ENCODE measurements at regions not wholly inside any gene's neighbourhood (a gene's known extent, or its start where the extent isn't known, plus 50 kb on each side); places are given as distances from the start of the nearest gene placed in this dataset.
A peak's percentile ranks its signal among the peaks of the same experiment; 100 is the strongest.
"Not testable (repeated sequence)": the region's sequence is repeated elsewhere in the genome, so short reads cannot be mapped to it uniquely, and the experiment has no call there.

DNA sequence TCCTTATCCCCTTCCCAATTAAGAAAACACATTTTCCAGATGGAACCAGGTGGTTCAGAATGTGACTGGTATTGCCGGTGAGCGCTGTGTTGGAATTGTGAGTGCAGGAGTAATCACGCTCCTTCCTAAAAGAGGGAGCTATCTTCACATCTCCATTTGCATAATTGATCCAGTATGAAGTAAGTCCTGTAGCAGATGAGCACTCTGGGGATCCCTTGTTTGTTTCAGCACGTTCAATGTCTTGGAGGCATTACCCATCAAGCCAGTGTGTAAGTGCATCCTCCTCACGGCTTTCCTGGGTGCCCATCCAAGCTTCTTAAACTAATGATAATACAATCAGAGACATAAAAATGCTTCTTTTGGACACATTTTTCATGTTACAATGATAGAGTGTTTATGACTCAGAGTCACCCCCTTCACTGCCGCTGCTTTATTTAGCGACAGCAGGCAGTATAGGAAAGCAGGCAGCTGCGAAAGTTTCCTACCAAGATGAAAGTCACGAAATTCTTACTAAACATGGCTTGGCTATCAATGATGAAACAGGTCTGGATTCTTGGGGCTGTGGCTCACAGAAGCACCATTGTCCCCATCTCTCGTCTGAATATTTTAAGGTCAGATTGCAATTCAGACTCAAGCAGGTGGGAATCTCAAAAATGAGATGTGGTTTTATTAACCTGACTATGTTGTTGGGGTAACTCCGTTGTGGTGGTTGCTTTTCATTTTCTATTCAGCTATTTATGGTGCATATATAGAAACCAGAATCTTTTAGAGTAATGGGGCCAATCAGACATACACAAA is 346.3 kb upstream of the MDFIC2 start:
- no peak for DNase-seq (ENCODE audit: low read depth in 3 of 3, low spot score in 2 of 3)

DNA sequence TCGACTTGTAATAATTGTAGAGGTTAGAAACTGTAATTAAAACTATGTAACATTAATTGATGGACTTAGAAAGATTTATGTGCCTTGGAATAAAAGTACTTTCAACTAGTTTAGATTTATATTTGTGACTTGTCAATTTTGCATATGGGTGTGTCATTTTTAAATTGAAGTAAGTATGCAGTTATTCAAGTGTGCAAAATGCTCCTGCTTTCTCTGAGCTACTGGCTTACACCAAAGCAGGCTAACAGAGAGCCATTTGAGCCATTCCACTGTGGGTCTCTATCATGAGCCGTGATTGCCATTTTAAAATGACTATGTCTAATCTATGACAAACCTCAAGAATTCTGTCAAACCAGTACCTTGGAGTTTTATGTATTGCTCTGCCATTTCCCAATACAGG is 345.0 kb upstream of the MDFIC2 start:
- no peak for DNase-seq (ENCODE audit: low read depth in 3 of 3, low spot score in 2 of 3)

DNA sequence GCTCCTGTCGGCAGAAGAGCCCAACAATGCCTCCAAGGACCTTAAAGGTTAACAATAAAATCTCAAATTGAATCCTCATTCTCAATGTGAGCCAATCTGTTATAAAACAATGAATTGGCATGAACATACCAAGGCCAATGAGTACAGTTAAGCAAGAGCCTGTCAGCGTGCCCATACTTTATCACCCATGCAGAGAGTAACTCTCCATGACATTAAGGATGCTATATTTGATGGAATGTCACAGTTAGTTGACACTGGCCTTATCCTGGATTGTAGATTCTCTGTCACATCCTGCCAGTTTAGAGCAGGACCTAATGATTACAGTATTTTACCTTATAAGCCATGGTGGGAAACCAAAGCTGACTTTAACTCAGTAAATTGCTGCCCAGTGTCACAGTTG is 335.4 kb upstream of the MDFIC2 start:
- no peak for DNase-seq (ENCODE audit: low read depth in 3 of 3, low spot score in 2 of 3)

DNA sequence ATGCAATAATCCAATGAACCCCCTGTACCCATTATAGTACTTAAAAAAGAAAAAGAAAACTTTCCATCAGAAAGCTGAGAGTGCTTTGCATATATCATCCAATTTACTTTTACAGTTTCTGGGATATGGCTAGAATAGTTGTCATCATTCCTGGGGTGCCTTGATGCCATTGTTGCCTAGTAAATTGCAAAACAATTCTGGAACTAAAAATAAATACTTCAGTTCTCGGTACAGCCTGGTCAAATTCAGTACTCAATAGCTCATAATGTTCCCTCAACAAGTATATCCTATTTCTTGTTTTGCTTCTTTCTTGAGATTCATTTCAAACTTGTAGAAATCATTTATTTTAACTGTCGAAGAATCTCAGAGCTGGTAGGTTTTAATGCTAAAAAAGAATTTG is 334.7 kb upstream of the MDFIC2 start:
- no peak for DNase-seq (ENCODE audit: low read depth in 3 of 3, low spot score in 2 of 3)

DNA sequence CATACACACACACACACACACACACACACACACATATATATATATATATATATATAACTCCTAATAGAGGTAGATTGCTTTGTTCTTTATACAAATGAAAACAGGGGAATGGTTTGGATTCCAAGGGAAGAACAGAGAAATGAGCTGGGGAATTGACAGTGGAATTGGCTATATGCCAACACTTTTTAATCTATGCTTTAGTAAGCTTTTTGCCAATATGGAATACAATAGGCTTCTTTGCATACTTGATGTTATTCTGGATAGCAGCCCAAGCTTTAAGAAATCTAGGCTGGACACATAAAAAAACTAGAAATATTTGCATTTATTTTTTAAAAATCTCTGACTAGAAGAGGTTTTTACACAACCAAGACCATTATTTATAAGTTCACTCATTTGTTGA is 334.2 kb upstream of the MDFIC2 start:
- DNase-seq (ENCODE audit: low read depth in 3 of 3, low spot score in 2 of 3): no peak

DNA sequence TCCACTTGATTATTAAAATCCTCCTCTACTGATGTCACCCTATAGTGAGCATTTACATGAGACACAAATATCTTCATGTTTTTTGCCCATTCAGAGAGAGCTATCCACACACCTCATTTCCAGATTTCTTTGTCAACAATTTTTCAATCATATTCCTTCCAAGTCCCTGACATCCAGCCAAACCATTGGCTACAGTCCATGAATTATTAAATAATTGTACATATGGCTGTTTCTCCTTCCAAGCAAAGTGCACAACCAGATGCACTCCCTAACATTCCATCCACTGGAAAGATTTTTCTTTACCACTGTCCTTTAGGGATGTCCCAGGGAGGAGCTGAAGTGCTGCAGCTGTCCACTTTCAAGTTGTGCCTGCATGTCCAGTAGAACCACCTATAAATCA is 328.0 kb upstream of the MDFIC2 start:
- no peak for DNase-seq (ENCODE audit: low read depth in 3 of 3, low spot score in 2 of 3)

DNA sequence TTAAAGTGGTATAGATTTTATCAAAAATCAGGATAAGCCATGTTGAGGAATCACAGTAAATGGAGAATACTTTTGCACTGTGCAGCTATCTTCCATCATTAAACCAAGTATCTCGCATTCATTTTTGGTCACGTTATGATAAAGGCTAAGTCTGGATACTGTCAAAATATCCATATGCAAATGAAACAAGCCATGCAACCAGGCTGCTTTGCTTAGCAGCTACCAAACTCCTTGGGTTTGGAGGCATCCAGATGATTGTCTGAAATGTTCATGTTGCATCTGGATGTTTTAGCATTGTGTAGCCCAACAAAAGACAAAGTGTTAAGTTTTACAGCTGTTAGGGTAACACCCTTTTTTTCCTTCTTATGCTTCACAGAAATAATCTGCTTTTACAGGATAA is 322.9 kb upstream of the MDFIC2 start:
- DNase-seq (ENCODE audit: low read depth in 3 of 3, low spot score in 2 of 3): no peak

DNA sequence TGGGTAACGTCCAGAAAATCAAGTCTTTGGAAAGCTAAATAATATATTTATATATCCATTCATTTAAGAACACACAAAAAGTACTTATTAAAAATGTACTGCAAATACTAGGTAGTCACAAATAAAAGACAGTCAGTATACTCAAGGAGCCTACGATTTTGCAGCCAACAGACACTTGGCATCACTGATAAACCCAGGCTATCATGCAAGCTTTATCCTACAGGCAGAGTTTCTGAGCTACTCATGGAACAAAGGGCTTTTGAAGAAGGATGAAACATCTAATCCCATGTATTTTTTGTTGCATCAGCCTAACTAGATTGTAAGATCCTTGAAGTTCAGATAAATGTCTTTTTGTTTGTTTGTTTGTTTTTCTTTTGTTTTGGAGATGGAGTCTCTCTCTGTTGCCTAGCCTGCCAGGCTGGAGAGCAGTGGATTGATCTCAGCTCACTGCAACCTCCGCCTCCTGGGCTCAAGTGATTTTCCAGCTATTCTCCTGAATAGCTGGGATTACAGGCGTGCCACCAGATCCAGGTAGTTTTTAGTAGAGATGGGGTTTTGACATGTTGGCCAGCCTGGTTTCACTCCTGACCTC is 319.4 kb upstream of the MDFIC2 start:
- no peak for DNase-seq (ENCODE audit: low read depth in 3 of 3, low spot score in 2 of 3)

DNA sequence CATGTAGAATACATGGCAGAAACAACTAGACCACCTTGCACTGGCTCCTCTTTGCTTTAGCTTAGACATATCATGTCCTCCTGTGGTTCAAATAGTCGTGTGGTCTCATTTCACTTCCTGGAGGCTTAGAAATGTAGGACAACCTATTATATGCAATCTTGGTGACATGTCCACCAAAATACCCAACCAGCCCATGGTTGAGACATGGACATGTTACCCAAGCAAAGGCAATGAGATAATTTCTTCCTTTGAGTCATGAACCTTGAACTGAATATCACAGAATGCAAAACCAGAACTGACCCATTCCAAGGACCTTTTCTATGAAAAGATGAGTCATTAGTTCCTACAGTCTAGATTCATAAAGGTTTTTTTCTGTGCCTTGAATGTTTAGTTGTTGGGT is 309.0 kb upstream of the MDFIC2 start:
- no peak for DNase-seq (ENCODE audit: low read depth in 3 of 3, low spot score in 2 of 3)

DNA sequence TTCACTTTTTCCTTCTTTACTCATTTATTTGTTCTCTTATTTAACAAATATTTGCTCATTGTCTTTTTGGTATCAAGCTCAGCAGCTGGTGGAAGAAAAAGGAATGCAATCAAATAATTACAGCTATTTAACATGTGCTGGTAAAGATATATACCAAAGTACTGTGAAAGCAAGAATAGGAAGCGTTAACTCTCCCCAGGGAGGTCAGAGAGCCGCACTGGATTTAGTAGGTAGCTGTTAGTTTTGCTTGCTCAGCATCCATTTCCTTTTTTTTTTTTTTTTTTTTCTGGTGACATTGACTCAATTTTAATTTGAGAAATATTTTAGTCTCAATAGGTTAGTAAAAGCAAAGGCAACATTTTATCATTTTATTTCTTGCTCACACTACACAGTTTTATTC is 308.5 kb upstream of the MDFIC2 start:
- no peak for DNase-seq (ENCODE audit: low read depth in 3 of 3, low spot score in 2 of 3)

DNA sequence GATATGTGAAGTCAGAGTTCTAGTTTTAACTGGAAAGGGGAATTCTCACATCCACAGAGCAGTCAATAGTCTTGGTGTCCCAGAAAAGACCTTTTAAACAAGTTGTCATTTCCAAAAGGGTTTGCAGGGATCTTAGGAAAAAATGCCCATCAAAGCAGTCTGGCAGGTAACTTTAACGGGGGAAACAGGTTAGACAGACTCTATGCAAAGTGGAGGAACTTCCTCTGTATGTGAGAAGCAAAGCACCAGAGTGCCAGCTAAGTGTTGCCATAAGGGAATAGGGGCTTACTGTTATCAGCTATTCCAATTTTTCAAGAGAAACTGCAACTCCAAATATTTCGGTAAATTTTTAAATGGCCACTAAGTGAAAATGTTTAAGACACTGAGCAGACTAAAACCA is 307.9 kb upstream of the MDFIC2 start:
- no peak for DNase-seq (ENCODE audit: low read depth in 3 of 3, low spot score in 2 of 3)

DNA sequence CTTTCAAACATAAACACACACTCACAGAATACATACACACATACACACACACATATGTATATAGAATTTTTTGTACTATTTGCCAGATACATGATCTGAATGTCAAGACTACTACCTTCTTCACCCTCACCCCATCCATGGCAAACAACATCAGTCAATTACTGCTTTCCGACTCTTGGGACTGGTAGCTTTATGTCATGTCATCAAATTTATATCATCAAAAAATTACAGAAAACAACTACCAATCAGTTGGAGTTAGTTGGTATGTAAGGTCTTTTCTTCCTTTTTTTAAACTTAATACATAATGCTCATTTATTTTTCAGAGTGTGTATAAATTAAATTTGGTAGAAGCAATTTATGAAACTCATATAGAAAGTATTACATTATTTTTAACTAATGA is 305.7 kb upstream of the MDFIC2 start:
- no peak for DNase-seq (ENCODE audit: low read depth in 3 of 3, low spot score in 2 of 3)

DNA sequence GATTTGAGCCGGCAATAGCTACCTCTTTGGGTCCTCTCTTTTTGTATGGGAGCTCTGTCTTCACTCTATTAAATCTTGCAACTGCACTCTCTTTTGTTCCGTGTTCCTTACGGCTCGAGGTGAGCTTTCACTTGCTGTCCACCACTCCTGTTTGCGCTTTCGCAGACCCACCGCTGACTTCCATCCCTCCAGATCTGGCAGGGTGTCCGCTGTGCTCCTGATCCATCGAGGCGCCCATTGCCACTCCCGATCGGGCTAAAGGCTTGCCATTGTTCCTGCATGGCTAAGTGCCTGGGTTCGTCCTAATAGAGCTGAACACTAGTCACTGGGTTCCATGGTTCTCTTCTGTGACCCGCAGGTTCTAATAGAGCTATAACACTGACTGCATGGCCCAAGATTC is 304.9 kb upstream of the MDFIC2 start:
- not testable (repeated sequence) for DNase-seq (ENCODE audit: low read depth in 3 of 3, low spot score in 2 of 3)

DNA sequence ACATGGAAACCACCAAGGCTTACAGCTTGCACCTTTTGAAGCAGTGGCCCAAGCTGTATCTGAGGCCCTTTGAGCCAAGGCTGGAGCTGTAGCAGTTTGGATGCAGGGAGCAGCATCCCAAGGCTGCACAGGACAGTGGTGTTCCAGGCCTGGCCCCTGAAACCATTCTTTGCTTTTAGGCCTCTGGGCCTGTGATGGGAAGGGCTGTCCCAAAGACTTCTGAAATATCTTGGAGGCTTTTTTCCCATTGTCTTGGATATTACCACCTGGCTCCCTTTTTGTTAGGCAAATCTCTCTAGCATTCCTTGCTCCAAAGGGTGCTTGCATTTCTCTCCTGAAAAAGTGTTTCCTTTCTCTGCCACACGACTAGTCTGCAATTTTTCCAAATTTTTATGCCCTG is 302.8 kb upstream of the MDFIC2 start:
- no peak for DNase-seq (ENCODE audit: low read depth in 3 of 3, low spot score in 2 of 3)

DNA sequence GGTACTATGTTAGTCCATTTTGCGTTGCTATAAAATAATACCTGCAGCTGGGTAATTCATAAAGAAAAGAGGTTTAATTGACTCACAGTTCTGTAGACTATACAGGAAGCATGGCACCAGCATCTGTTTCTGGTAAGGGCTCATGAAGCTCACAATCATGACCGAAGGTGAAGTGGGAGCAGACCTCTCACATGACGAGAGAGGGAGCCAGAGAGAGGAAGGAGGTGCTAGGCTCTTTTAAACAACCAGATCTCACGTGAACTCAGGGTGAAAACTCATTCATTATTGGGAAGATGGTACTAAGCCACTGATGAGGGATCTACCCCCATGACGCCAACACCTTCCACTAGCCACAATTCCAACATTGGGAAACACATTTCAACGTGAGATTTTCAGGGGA is 301.7 kb upstream of the MDFIC2 start:
- no peak for DNase-seq (ENCODE audit: low read depth in 3 of 3, low spot score in 2 of 3)

DNA sequence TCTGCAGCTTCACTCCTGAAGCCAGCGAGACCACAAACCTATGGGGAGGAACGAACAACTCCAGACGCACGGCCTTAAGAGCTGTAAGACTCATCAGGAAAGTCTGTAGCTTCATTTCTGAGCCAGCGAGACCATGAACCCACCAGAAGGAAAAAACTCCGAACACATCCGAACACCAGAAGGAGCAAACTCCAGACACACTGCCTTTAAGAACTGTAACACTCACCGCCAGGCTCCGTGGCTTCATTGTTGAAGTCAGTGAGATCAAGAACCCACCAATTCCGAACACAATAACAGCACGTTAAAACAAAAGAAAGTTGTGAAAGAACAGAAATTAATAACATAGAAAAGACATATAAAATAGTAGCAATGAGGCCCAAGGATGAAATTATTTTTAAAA is 300.5 kb upstream of the MDFIC2 start:
- no peak for DNase-seq (ENCODE audit: low read depth in 3 of 3, low spot score in 2 of 3)

DNA sequence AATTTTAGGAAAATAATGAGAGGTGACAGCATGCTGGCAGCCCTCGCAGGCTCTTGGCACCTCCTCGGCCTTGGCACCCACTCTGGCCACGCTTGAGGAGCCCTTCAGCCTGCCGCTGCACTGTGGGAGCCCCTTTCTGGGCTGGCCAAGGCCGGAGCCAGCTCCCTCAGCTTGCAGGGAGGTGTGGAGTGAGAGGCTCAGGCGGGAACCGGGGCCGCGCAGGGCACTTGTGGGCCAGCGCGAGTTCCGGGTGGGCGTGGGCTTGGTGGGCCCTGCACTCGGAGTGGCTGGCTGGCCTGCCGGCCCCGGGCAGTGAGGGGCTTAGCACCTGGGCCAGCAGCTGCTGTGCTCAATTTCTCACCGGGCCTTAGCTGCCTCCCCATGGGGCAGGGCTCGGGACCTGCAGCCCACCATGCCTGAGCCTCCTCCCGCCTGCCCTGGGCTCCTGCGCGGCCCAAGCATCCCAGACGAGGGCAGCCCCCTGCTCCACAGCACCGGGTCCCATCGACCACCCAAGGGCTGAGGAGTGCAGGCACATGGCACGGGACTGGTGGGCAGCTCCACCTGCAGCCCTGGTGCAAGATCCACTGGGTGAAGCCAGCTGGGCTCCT is 299.3 kb upstream of the MDFIC2 start:
- DNase-seq (ENCODE audit: low read depth in 3 of 3, low spot score in 2 of 3): not testable (repeated sequence)

DNA sequence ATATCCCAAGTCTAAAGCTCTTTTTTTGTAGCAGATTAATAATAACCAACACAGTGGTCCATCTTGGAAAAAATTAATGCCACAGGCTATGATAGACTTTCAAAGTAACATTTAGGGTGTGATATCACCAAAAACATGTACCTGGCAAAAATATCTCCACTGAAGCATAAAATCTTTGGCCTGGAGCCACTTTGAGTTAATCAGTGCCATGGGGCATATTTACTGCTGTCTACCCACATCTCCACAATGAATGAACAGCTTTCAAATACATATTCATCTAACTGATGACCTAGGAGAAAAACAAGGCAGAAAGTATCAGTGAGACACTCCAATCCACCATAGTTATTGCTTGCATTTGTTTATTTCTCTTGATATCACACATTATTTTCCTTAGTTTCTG is 296.0 kb upstream of the MDFIC2 start:
- DNase-seq (ENCODE audit: low read depth in 3 of 3, low spot score in 2 of 3): peak in 2 of 3 donors; percentile 15 to 19

DNA sequence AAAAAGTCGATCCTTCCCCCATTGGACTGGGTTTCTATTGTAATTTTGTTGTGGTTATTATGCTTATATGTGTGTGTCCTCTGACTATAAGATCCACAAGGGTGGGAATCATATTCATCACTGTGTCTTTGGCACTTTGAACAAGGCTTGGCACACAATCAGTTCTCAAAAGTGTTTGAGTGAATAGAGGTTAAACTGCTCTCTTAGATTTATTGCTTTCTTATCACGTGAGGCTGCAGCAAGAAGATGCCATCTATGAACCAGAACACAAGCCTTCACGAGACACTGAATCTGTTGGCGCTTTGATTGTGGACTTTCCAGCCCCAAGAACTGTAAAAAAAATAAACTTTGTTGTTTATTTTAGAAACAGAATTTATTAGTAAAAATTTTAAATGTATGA is 295.0 kb upstream of the MDFIC2 start:
- DNase-seq (ENCODE audit: low read depth in 3 of 3, low spot score in 2 of 3): peak in 1 of 3 donors; percentile 13

DNA sequence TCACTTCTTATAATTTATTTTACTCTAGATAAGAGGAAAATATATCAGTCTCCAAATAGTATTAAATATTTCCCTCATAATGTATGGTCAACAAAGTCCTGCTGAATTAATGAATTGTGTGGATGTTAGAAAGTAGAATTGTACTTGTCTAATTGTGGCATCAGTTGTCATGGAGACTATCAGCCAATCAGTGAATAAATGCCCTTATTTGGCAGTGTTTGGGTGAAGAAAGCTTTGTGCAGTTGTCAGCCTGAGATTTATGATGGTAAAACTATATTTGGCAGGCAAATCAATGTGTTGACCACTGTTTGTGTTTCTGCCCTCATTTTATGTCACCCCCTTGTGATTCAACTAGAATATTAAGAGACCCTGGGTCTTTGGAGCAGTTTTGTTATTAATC is 293.6 kb upstream of the MDFIC2 start:
- no peak for DNase-seq (ENCODE audit: low read depth in 3 of 3, low spot score in 2 of 3)

DNA sequence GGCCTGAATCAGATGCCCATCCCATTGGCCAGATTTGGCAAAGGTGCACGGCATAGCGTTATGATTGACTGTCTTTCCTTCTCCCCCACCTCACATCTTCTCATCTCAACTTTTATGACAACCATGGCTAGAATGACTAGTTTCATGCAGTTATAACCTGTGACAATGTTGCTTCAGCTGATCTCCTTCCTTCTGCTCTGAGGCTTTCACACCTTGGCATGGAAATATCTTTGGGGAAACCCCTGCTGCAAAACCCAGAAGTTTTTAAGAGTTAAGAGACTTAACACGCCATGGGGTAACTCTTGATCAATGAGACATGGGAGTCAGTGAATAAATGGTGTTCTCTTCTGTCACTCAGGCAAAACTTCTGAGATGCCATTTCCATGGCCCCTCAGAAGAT is 290.7 kb upstream of the MDFIC2 start:
- DNase-seq (ENCODE audit: low read depth in 3 of 3, low spot score in 2 of 3): no peak

DNA sequence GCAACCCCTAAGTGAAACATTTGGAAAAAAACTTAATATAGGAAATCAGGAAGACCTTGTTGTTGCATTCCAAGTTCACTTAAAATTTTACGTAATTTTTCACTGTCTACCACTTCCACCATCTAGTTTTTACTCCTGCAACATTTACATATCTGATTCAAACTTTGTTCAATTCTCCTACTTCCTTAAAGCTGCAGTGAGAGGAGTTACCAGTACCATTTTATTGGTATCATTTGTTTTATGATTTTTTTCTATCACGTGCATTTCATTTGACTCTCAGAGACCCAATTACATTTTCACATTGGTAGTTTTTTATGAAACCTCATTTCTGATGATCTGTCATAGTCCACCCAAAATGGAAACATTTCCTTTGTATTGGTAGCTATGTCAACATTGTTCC is 284.9 kb upstream of the MDFIC2 start:
- DNase-seq (ENCODE audit: low read depth in 3 of 3, low spot score in 2 of 3): no peak

Measured in right renal cortex interstitium (tissue), 3 donors.